Osteocyte (in vitro differentiated cells): ENCODE measurements at regions not wholly inside any gene's neighbourhood (a gene's known extent, or its start where the extent isn't known, plus 50 kb on each side); places are given as distances from the start of the nearest gene placed in this dataset.

Experiments used
- DNase-seq: peaks from one replicate; pipeline ENCODE4 v3.0.0; 2021; ENCODE audit warnings: mixed read lengths; ENCODE audit not compliant: unreplicated experiment; ENCODE audit errors: extremely low spot score
- H3K27ac Mint-ChIP-seq: one replicate; pipeline ENCODE4 v1.8.0; 2021; ENCODE audit warnings: mild to moderate bottlenecking, mixed read lengths; ENCODE audit not compliant: unreplicated experiment
- H3K27me3 Mint-ChIP-seq: one replicate; pipeline ENCODE4 v1.8.0; 2021; ENCODE audit warnings: mixed read lengths; ENCODE audit not compliant: unreplicated experiment
- H3K36me3 Mint-ChIP-seq: one replicate; pipeline ENCODE4 v1.8.0; 2021; ENCODE audit warnings: mixed read lengths; ENCODE audit not compliant: unreplicated experiment
- H3K4me1 Mint-ChIP-seq: one replicate; pipeline ENCODE4 v1.8.0; 2021; ENCODE audit warnings: mixed read lengths; ENCODE audit not compliant: unreplicated experiment
- H3K4me3 Mint-ChIP-seq: one replicate; pipeline ENCODE4 v1.8.0; 2021; ENCODE audit warnings: mild to moderate bottlenecking, moderate library complexity, mixed read lengths; ENCODE audit not compliant: unreplicated experiment
- H3K9me3 Mint-ChIP-seq: one replicate; pipeline ENCODE4 v1.8.0; 2021; ENCODE audit warnings: mixed read lengths; ENCODE audit not compliant: unreplicated experiment
- TF ChIP-seq, protein P1 (sequence below): fragments of 200-600 bp; sonication (generic); IDR thresholded peaks from 2 replicates; pipeline ENCODE4 v1.5.0; 2021; ENCODE audit warnings: antibody characterized with exemption, mild to moderate bottlenecking, moderate library complexity

DNA sequence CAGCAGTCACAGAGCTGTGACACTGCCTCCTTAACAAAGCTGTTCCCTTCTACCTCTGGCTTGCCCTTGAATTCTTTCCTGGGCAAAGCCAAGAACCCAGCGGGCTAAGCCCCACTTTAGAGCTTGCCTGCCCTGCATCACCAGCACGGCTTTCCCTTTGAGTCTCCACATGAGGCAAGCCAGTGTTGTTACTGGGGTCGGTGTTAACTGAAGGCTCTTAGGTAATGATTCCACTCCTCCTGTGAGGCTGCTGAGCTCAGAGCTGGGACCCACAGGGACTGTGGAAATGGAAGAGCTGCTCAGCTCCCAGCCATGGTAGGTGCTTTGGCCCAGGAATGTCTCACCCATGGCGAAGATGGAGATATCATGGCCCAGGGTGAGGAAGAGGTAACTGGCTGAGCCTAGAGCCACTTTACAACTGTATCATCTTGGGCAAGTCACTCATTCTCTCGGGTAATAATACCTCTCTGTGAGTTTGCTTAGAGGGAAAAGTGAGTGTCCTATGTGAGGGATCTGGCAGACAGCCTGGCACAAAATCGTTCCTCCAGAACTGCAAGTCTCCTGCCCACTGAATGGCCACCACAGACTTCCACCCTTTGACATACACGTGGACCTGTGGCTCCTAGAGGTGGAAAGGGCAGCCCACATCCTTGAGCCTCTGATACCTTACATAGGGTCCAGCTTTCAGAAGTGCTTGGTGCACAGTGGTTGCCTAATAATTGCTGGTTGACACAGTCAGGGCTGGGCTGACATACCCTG is 654.1 kb downstream of the PTPRU start:
- Mint-ChIP-seq H3K4me3 (no peak overlapping the region), H3K4me1 (no peaks in the 10 kb centered on the region), H3K27me3 (no peaks in the 10 kb centered on the region), H3K9me3 (no peaks in the 10 kb centered on the region), H3K36me3 (no peaks in the 10 kb centered on the region), H3K27ac (no peak overlapping the region)
- TF ChIP-seq, protein P1, sequence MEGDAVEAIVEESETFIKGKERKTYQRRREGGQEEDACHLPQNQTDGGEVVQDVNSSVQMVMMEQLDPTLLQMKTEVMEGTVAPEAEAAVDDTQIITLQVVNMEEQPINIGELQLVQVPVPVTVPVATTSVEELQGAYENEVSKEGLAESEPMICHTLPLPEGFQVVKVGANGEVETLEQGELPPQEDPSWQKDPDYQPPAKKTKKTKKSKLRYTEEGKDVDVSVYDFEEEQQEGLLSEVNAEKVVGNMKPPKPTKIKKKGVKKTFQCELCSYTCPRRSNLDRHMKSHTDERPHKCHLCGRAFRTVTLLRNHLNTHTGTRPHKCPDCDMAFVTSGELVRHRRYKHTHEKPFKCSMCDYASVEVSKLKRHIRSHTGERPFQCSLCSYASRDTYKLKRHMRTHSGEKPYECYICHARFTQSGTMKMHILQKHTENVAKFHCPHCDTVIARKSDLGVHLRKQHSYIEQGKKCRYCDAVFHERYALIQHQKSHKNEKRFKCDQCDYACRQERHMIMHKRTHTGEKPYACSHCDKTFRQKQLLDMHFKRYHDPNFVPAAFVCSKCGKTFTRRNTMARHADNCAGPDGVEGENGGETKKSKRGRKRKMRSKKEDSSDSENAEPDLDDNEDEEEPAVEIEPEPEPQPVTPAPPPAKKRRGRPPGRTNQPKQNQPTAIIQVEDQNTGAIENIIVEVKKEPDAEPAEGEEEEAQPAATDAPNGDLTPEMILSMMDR: no peak
- no peak for DNase-seq

DNA sequence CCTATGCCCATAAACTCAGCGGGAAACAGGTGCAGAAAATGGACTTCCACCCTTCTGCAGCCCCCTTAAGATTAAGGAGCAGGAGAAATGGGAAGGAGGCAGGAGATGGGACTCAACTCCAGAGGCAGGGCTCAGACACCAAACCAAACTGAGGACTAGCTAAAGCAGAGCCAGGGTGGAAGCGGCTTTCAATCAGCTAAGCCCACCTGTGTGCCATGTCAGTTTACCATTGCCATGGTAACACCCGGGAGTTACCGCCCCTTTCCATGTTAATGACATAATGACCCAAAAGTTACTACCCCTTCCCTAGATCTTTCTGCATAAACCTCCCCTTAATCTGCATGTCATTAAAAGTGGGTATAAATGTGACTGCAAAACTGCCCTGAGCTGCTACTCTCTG is 653.5 kb downstream of the PTPRU start:
- H3K4me1 Mint-ChIP-seq: no peaks in the 10 kb centered on the region

DNA sequence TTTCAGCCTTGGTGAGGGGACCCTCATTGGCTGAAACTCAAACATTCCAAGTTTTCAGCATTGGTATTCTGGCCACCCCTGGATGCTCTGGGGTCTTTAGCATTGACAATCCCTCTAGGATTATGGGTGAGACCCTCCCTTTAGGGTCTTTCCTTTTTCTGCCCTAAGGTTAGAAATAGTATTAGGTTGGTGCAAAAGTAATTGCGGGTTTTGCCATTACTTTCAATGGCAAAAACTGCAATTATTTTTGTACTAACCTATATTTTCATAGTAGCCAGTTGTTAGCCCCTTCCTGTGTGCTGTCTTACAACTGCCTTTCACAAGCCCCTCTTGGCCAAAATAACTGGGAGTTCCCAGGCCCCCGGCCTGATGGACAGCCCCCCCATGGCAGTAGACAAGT is 648.4 kb downstream of the PTPRU start:
- no peaks in the 10 kb centered on the region for H3K36me3 Mint-ChIP-seq
- no peaks in the 10 kb centered on the region for H3K4me1 Mint-ChIP-seq
- no peak for DNase-seq
- no peaks in the 10 kb centered on the region for H3K9me3 Mint-ChIP-seq
- H3K27ac Mint-ChIP-seq: no peak overlapping the region
- no peaks in the 10 kb centered on the region for H3K27me3 Mint-ChIP-seq
- H3K4me3 Mint-ChIP-seq: no peak overlapping the region
- TF ChIP-seq, protein P1: no peak

More for the DNA sequence above, 653.5 kb downstream of the PTPRU start:
- DNase-seq: no peak
- H3K4me3 Mint-ChIP-seq: no peak overlapping the region
- H3K27ac Mint-ChIP-seq: no peak overlapping the region
- no peaks in the 10 kb centered on the region for H3K9me3 Mint-ChIP-seq
- TF ChIP-seq, protein P1: no peak
- no peaks in the 10 kb centered on the region for H3K36me3 Mint-ChIP-seq
- no peaks in the 10 kb centered on the region for H3K27me3 Mint-ChIP-seq

DNA sequence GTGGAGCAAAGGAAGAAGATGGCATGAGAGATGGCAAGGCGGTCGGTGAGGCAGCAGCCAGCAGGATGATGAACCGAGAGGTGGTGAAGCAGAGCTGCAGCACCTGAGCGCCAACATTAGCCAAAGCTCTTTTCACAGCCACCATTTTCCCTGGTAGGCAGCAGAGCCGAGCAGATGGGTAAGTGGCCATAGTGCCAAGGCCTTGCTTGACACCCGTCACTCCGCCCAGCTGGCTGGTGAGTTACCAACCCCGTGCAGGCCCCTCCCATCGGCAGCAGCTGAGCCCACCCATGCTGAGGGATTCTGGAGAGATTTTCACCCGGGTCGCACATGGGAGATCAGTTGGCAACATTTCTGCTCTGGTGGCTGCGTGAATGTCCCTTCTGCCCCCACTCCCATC is 647.7 kb downstream of the PTPRU start:
- H3K27me3 Mint-ChIP-seq: no peaks in the 10 kb centered on the region
- H3K4me3 Mint-ChIP-seq: no peak overlapping the region
- TF ChIP-seq, protein P1: no peak
- no peak for DNase-seq
- no peaks in the 10 kb centered on the region for H3K36me3 Mint-ChIP-seq
- H3K4me1 Mint-ChIP-seq: no peaks in the 10 kb centered on the region
- no peak overlapping the region for H3K27ac Mint-ChIP-seq
- H3K9me3 Mint-ChIP-seq: no peaks in the 10 kb centered on the region

DNA sequence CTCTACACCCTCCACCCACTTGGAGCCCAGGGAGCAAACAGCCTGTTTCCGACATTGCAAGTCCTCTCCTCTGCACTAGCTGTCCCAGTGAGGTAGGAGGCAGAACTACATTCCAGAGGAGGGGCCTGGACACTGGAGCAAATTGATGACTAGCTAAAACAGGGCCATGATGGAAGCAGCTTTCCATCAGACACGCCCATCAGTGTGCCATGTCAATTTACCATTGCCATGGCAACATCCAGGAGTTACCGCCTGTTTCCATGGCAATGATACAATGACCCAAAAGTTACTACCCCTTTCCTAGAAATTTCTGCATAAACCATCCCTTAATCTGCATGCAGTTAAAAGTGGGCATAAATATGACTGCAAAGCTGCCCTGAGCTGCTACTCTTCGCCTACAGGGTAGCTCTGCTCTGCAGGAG is 647.1 kb downstream of the PTPRU start:
- TF ChIP-seq, protein P1: no peak
- no peaks in the 10 kb centered on the region for H3K4me1 Mint-ChIP-seq
- H3K27me3 Mint-ChIP-seq: no peaks in the 10 kb centered on the region
- no peak overlapping the region for H3K27ac Mint-ChIP-seq
- H3K4me3 Mint-ChIP-seq: no peak overlapping the region
- H3K36me3 Mint-ChIP-seq: no peaks in the 10 kb centered on the region
- no peaks in the 10 kb centered on the region for H3K9me3 Mint-ChIP-seq
- DNase-seq: no peak
